Ishikawa (cell line): ENCODE measurements at regions not wholly inside any gene's neighbourhood (a gene's known extent, or its start where the extent isn't known, plus 50 kb on each side); places are given as distances from the start of the nearest gene placed in this dataset.

Experiments
- CEBPB ChIP-seq: IDR thresholded peaks from 2 replicates; pipeline ENCODE4 v1.6.1; 2012
- TEAD4 ChIP-seq: IDR thresholded peaks from 2 replicates; pipeline ENCODE4 v1.6.1; 2012
- YY1 ChIP-seq: IDR thresholded peaks from 2 replicates; pipeline ENCODE4 v1.6.1; 2012; ENCODE audit warnings: low read depth

DNA sequence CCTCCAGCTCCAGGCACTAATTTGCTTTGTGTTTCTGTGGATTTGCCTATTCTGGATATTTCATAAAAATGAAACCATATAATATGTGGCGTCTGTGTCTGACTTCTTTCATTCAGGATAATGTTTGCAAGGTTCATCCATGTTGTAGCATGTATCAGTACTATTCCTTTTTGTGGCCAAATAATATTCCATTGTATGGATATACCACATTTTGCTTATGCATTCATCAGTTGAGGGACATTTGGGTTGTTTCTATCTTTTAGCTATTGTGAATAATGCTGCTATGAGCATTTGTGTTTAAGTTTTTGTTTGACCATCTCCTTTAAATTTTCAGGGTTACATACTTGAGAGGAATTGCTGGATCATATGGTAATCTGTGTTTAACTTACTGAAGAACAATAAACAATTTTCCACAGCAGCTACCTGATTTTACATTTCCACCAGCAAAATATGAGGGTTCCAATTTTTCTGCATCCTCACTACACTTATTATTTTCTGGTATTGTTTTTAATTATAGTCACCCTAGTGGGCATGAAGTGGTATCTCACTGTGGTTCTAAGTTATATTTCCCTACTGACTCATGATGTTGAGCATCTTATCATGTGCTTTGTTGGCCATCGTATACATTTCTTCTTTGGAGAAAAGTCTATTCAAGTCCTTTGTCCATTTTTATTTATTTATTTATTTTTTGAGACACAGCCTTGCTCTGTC, 63.9 kb downstream of the GCNT4 start:
- TF ChIP-seq YY1 (no peak), CEBPB (no peak), TEAD4 (no peak)
